ENCODE measurements at regions not wholly inside any gene's neighbourhood (a gene's known extent, or its start where the extent isn't known, plus 50 kb on each side); places are given as distances from the start of the nearest gene placed in this dataset.

GRCh38 chr11:25890626-25891260 is 441.2 kb upstream of the ANO3 start:
- H3K9ac ChIP-seq (ENCODE audit: low read length), result no peak overlapping the region

GRCh38 chr11:25891960-25892359 is 440.0 kb upstream of the ANO3 start:
- H3K4me1 ChIP-seq (ENCODE audit: control insufficient read depth, low read depth, low read length), result no peaks in the 10 kb centered on the region
- no peaks in the 10 kb centered on the region for H3K9me3 ChIP-seq (ENCODE audit: control insufficient read depth, low read depth, low read length)
- H3K9ac ChIP-seq (ENCODE audit: low read length), result no peak overlapping the region
- H3K27me3 ChIP-seq (ENCODE audit: control insufficient read depth, insufficient read depth, low read length), result no peaks in the 10 kb centered on the region
- H3K4me3 ChIP-seq (ENCODE audit: low read length), result no peak overlapping the region
- no peaks in the 10 kb centered on the region for H3K36me3 ChIP-seq (ENCODE audit: control insufficient read depth, low read depth, low read length)
- no peak overlapping the region for H3K27ac ChIP-seq (ENCODE audit: low read length)

More at GRCh38 chr11:25890626-25891260, 441.2 kb upstream of the ANO3 start:
- no peaks in the 10 kb centered on the region for H3K36me3 ChIP-seq (ENCODE audit: control insufficient read depth, low read depth, low read length)
- no peak overlapping the region for H3K27ac ChIP-seq (ENCODE audit: low read length)
- peaks cover 3% of the 10 kb centered on the region for H3K4me1 ChIP-seq (ENCODE audit: control insufficient read depth, low read depth, low read length)
- no peaks in the 10 kb centered on the region for H3K9me3 ChIP-seq (ENCODE audit: control insufficient read depth, low read depth, low read length)
- no peak overlapping the region for H3K4me3 ChIP-seq (ENCODE audit: low read length)
- H3K27me3 ChIP-seq (ENCODE audit: control insufficient read depth, insufficient read depth, low read length), result no peaks in the 10 kb centered on the region

GRCh38 chr11:25899617-25900160 is 432.2 kb upstream of the ANO3 start:
- H3K9me3 ChIP-seq (ENCODE audit: control insufficient read depth, low read depth, low read length), result no peaks in the 10 kb centered on the region
- no peaks in the 10 kb centered on the region for H3K4me1 ChIP-seq (ENCODE audit: control insufficient read depth, low read depth, low read length)
- no peak overlapping the region for H3K27ac ChIP-seq (ENCODE audit: low read length)
- H3K27me3 ChIP-seq (ENCODE audit: control insufficient read depth, insufficient read depth, low read length), result no peaks in the 10 kb centered on the region
- no peak overlapping the region for H3K9ac ChIP-seq (ENCODE audit: low read length)
- H3K4me3 ChIP-seq (ENCODE audit: low read length), result no peak overlapping the region
- no peaks in the 10 kb centered on the region for H3K36me3 ChIP-seq (ENCODE audit: control insufficient read depth, low read depth, low read length)

GRCh38 chr11:25900814-25901213 is 431.1 kb upstream of the ANO3 start:
- no peak overlapping the region for H3K9ac ChIP-seq (ENCODE audit: low read length)
- H3K27me3 ChIP-seq (ENCODE audit: control insufficient read depth, insufficient read depth, low read length), result no peaks in the 10 kb centered on the region
- no peak overlapping the region for H3K27ac ChIP-seq (ENCODE audit: low read length)
- no peaks in the 10 kb centered on the region for H3K36me3 ChIP-seq (ENCODE audit: control insufficient read depth, low read depth, low read length)
- no peak overlapping the region for H3K4me3 ChIP-seq (ENCODE audit: low read length)
- H3K4me1 ChIP-seq (ENCODE audit: control insufficient read depth, low read depth, low read length), result no peaks in the 10 kb centered on the region
- no peaks in the 10 kb centered on the region for H3K9me3 ChIP-seq (ENCODE audit: control insufficient read depth, low read depth, low read length)

GRCh38 chr11:25901415-25901814 is 430.5 kb upstream of the ANO3 start:
- Histone ChIP-seq H3K9ac (ENCODE audit: low read length) (no peak overlapping the region), H3K4me1 (ENCODE audit: control insufficient read depth, low read depth, low read length) (no peaks in the 10 kb centered on the region), H3K36me3 (ENCODE audit: control insufficient read depth, low read depth, low read length) (no peaks in the 10 kb centered on the region), H3K27ac (ENCODE audit: low read length) (no peak overlapping the region), H3K4me3 (ENCODE audit: low read length) (no peak overlapping the region), H3K9me3 (ENCODE audit: control insufficient read depth, low read depth, low read length) (no peaks in the 10 kb centered on the region), H3K27me3 (ENCODE audit: control insufficient read depth, insufficient read depth, low read length) (no peaks in the 10 kb centered on the region)

GRCh38 chr11:25902476-25902875 is 429.5 kb upstream of the ANO3 start:
- H3K4me3 ChIP-seq (ENCODE audit: low read length), result no peak overlapping the region
- H3K9ac ChIP-seq (ENCODE audit: low read length), result no peak overlapping the region
- no peak overlapping the region for H3K27ac ChIP-seq (ENCODE audit: low read length)
- H3K27me3 ChIP-seq (ENCODE audit: control insufficient read depth, insufficient read depth, low read length), result no peaks in the 10 kb centered on the region
- no peaks in the 10 kb centered on the region for H3K4me1 ChIP-seq (ENCODE audit: control insufficient read depth, low read depth, low read length)
- H3K9me3 ChIP-seq (ENCODE audit: control insufficient read depth, low read depth, low read length), result no peaks in the 10 kb centered on the region
- no peaks in the 10 kb centered on the region for H3K36me3 ChIP-seq (ENCODE audit: control insufficient read depth, low read depth, low read length)

- H3K4me1 ChIP-seq (ENCODE audit: control insufficient read depth, low read depth, low read length), result no peaks in the 10 kb centered on the region
- no peak overlapping the region for H3K9ac ChIP-seq (ENCODE audit: low read length)
- H3K36me3 ChIP-seq (ENCODE audit: control insufficient read depth, low read depth, low read length), result no peaks in the 10 kb centered on the region
- H3K27ac ChIP-seq (ENCODE audit: low read length), result no peak overlapping the region
- no peaks in the 10 kb centered on the region for H3K27me3 ChIP-seq (ENCODE audit: control insufficient read depth, insufficient read depth, low read length)
- no peaks in the 10 kb centered on the region for H3K9me3 ChIP-seq (ENCODE audit: control insufficient read depth, low read depth, low read length)
- H3K4me3 ChIP-seq (ENCODE audit: low read length), result no peak overlapping the region
Measured at GRCh38 chr11:25908726-25909125, 423.2 kb upstream of the ANO3 start.

GRCh38 chr11:25910086-25910485 is 421.8 kb upstream of the ANO3 start:
- H3K27ac ChIP-seq (ENCODE audit: low read length), result no peak overlapping the region
- H3K36me3 ChIP-seq (ENCODE audit: control insufficient read depth, low read depth, low read length), result no peaks in the 10 kb centered on the region

GRCh38 chr11:25920356-25920755 is 411.6 kb upstream of the ANO3 start:
- H3K9me3 ChIP-seq (ENCODE audit: control insufficient read depth, low read depth, low read length), result no peaks in the 10 kb centered on the region
- H3K4me3 ChIP-seq (ENCODE audit: low read length), result no peak overlapping the region
- H3K27ac ChIP-seq (ENCODE audit: low read length), result no peak overlapping the region
- no peaks in the 10 kb centered on the region for H3K4me1 ChIP-seq (ENCODE audit: control insufficient read depth, low read depth, low read length)
- no peak overlapping the region for H3K9ac ChIP-seq (ENCODE audit: low read length)
- no peaks in the 10 kb centered on the region for H3K36me3 ChIP-seq (ENCODE audit: control insufficient read depth, low read depth, low read length)
- H3K27me3 ChIP-seq (ENCODE audit: control insufficient read depth, insufficient read depth, low read length), result no peaks in the 10 kb centered on the region

More at GRCh38 chr11:25910086-25910485, 421.8 kb upstream of the ANO3 start:
- Histone ChIP-seq H3K27me3 (ENCODE audit: control insufficient read depth, insufficient read depth, low read length) (no peaks in the 10 kb centered on the region), H3K9me3 (ENCODE audit: control insufficient read depth, low read depth, low read length) (no peaks in the 10 kb centered on the region), H3K9ac (ENCODE audit: low read length) (no peak overlapping the region), H3K4me3 (ENCODE audit: low read length) (no peak overlapping the region), H3K4me1 (ENCODE audit: control insufficient read depth, low read depth, low read length) (no peaks in the 10 kb centered on the region)

GRCh38 chr11:25924586-25924985 is 407.3 kb upstream of the ANO3 start:
- Histone ChIP-seq H3K27me3 (ENCODE audit: control insufficient read depth, insufficient read depth, low read length) (no peaks in the 10 kb centered on the region), H3K9me3 (ENCODE audit: control insufficient read depth, low read depth, low read length) (no peaks in the 10 kb centered on the region), H3K36me3 (ENCODE audit: control insufficient read depth, low read depth, low read length) (no peaks in the 10 kb centered on the region), H3K9ac (ENCODE audit: low read length) (no peak overlapping the region), H3K27ac (ENCODE audit: low read length) (no peak overlapping the region), H3K4me3 (ENCODE audit: low read length) (no peak overlapping the region), H3K4me1 (ENCODE audit: control insufficient read depth, low read depth, low read length) (peaks cover 7% of the 10 kb centered on the region)

- Histone ChIP-seq H3K36me3 (ENCODE audit: control insufficient read depth, low read depth, low read length) (no peaks in the 10 kb centered on the region), H3K4me3 (ENCODE audit: low read length) (no peak overlapping the region), H3K27me3 (ENCODE audit: control insufficient read depth, insufficient read depth, low read length) (no peaks in the 10 kb centered on the region), H3K9me3 (ENCODE audit: control insufficient read depth, low read depth, low read length) (no peaks in the 10 kb centered on the region), H3K9ac (ENCODE audit: low read length) (no peak overlapping the region), H3K4me1 (ENCODE audit: control insufficient read depth, low read depth, low read length) (peaks cover 7% of the 10 kb centered on the region), H3K27ac (ENCODE audit: low read length) (no peak overlapping the region)
Measured at GRCh38 chr11:25925359-25925758, 406.6 kb upstream of the ANO3 start.

GRCh38 chr11:25927411-25927953 is 404.4 kb upstream of the ANO3 start:
- H3K4me1 ChIP-seq (ENCODE audit: control insufficient read depth, low read depth, low read length), result peaks cover 7% of the 10 kb centered on the region
- no peaks in the 10 kb centered on the region for H3K9me3 ChIP-seq (ENCODE audit: control insufficient read depth, low read depth, low read length)
- no peak overlapping the region for H3K9ac ChIP-seq (ENCODE audit: low read length)
- no peak overlapping the region for H3K27ac ChIP-seq (ENCODE audit: low read length)
- no peaks in the 10 kb centered on the region for H3K27me3 ChIP-seq (ENCODE audit: control insufficient read depth, insufficient read depth, low read length)
- H3K4me3 ChIP-seq (ENCODE audit: low read length), result no peak overlapping the region
- H3K36me3 ChIP-seq (ENCODE audit: control insufficient read depth, low read depth, low read length), result no peaks in the 10 kb centered on the region

All from iPS-18a (cell line).